ENCODE measurements at regions not wholly inside any gene's neighbourhood (a gene's known extent, or its start where the extent isn't known, plus 50 kb on each side); places are given as distances from the start of the nearest gene placed in this dataset.

DNA sequence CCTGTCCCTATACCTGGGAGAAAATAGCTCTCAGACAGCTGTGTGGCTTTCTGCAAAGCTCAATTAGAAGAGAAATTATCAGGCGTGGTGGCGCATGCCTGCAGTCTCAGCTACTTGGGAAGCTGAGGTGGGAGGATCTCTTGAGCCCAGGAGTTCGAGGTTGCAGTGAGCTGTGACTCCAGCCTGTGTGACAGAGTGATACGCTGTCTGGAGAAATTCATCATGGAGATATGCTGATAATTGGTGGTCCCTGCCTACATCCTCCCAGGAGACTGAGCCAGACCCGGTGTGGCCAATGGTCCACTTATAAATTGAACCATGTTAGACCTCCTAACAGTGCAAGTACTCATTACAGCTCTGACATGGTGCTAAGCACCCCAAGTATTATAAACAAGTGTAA, 58.7 kb upstream of the ZNF599 start:
- TF ChIP-seq EZH2 (IDR thresholded peaks at IDR 0.05; ENCODE audit: insufficient read depth, poor library complexity, severe bottlenecking), result no peak
- no peak for TF ChIP-seq EZH2phosphoT487 (IDR thresholded peaks at IDR 0.05; ENCODE audit: insufficient read depth, low read depth)

All from GM23248 (cell line).